NCI-H128 (cell line): ENCODE measurements at regions not wholly inside any gene's neighbourhood (a gene's known extent, or its start where the extent isn't known, plus 50 kb on each side); places are given as distances from the start of the nearest gene placed in this dataset.

ENCODE experiments used
- DNase-seq: peaks from one replicate; lab custom pipeline; 2025; ENCODE audit not compliant: unreplicated experiment; lab: John Stamatoyannopoulos, UW

DNA sequence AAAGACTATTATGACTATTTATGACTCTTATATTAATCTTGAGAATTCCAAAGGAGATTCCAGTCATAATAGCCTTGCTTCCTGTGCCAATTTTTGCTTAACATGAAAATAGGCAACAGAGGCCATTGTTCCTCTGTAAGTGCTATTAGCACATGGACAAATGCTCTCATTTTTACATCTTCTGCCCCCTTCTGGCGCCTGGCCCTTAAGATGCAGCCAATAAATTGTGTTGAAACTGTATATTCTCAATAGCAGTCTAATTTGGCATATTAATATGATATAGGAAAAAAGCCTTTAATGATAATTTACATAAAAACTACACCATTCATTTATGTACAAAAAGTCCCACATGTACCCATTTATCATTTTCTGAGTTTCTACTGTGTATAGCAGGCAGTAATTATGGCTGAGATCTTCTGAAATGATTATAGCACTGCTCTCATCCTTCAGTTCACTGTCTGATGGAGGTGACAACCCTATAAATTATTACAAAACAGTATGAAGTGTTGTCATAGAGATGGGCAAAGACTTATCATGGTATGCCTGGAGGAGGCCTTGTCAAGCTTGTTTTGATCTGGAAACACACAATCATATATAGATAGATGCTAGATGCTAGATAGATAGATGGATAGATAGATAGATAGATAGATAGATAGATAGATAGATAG, 613.3 kb downstream of the TSN start:
- no peak for DNase-seq

DNA sequence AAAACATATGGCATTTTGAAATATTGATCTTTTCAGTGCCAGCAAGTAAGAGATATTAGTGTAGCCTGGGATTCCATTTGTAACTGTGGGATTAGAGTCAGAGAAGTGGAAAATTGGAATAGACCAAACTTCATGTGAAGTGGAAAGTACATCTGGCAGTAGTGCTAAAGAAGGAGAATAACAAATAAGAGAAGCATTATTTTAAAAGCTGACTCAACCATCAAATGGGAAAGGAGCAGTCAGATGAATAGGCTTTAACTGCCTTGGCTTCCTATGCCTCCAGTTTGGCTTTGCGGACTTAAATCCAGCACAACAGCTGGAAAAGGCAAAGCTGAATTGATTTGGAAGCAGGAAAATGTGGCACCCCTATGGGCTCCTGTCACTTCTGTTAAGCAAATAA, 623.1 kb downstream of the TSN start:
- no peak for DNase-seq

DNA sequence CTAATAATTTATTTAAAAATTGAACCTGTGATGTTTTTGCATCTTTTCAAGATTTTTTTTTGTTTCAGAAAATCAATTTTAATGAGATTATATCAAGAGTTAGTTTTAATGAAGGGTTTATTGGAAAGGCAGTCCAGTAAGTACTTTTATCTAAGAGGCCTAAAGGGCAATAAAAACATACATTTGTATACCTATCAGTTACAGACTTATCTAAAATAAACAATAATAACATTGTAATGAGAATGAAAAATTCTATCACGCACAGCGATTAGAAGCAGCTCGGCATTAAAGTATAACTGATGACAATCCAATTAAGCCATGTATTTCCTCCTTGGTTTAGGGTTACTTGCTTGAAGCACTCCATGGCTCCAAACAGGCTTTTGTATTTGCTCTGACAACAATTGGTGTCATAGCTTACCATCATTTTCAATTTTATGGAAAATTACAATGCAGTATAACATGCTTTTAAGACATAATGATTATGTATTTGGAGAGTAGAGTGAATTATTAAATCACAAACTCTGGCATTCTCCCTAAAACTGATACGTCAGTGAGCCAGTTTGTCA, 629.4 kb downstream of the TSN start:
- no peak for DNase-seq

DNA sequence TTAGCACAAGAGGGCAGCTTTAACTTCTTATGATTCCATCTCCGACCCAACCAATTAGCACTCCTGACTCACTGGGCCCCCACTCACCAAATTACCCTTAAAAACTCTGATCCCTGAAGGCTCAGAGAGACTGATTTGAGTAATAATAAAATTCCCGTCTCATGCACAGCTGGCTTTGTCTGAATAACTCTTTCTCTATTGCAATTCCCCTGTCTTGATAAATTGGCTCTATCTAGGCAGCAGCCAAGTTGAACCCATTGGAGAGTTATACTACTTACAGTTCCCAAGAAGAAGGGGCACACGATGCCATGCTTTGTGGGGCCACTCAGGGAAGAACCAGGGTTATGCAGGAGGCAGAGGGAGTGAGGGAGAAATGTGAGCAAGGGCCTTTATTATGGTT, 632.8 kb downstream of the TSN start:
- no peak for DNase-seq

DNA sequence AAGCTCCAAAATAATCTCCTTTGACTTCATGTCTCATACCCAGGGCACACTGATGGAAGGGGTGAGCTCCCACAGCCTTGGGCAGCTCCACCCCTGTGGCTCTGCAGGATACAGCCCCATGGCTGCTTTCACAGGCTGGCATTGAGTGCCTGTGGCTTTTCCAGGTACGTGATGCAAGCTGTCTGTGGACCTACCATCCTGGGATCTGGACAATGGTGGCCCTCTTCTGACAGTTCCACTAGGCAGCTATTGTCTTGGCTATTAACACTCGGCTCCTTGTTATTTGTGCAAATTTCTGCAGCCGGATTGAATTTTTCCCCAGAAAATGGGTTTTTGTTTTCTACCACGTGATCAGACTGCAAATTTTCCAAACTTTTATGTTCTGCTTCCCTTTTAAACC, 634.2 kb downstream of the TSN start:
- no peak for DNase-seq

DNA sequence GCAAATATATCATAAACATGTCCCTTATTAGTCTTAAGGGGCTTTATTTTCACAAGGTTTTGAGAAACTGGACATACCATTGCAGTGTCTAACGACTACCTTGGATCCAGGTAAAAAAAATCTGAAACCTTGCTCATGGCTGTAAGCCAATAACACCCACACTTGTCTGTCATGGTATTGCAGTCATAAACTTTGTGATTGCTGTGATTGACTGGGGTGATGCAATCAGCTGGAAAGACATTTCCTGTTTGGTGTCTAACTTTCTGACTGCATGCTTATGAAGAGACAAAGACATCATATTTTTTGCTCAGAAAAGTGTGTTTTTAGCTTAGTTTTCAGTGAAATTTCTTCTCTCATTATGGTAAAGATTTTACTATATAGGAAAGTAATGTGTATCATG, 635.0 kb downstream of the TSN start:
- no peak for DNase-seq

DNA sequence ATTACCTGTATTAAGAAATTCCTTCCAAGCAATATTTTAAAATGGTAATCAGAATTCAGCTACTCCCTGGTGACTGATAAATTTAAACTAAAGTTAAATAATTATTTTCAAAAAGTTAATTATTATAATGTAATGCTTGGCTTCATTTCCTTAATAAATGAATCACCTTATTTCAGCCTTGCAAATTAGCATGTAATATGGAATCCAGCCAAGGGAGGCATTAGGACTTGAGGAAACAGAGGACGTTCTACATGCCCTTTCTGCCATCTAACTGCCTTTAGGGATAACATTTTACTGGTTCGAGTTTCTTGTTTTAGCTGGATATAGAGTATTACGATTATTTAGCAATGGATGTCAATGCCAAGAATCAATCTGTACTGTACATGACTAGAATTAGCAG, 636.3 kb downstream of the TSN start:
- no peak for DNase-seq

DNA sequence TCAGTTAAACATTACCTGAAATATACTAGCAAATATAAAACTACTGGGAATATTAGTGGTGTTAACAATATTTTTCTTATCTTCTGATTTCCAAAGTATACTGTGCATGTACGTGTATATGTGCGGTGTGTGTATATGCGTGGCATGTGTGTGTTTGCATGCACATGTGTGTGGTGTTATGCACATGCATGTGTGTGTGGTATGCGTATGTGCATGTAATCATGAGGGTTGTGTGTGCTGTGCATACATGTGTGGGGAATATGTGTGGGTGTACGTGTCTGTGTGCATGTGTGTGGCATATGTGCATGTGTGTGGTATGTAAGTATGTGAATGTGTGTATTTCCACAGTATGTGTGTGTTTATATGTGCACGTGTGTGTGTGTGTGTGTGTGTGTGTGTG, 640.2 kb downstream of the TSN start:
- DNase-seq, result no peak

DNA sequence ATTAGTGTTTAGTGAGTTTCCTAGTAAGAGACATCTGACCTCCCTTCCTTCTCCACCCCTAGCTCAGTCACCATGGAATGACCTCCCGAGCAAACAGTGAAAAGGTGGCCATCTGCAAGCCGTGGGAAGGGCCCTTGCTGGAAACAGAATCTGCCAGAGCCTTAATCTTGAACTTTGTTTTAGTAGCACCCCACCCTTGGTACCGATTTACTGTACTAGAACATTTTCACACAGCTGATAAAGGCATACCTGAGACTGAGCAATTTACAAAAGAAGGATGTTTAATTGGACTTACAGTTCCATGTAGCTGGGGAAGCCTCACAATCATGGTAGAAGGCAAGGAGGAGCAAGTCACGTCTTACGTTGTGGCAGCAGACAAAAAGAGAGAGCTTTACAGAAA, 655.8 kb downstream of the TSN start:
- DNase-seq, result no peak

DNA sequence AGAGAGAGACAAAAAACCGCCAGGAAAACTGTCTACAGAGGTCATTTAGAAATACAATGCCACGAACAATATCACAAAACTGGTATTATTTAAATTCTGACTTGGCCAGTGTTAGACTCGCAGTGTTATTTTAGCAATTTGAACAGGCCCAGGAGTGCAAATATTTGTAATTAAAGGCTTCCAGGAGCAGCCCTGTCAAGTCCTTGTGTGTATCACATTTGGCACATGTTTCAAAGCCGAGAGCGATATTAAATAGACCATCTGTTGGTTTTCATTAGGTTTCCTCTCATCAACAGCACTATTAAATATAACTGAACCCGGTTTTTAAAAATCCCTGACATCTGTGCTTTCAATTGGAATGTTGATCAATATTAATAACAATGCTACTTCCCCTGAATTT, 656.9 kb downstream of the TSN start:
- no peak for DNase-seq

DNA sequence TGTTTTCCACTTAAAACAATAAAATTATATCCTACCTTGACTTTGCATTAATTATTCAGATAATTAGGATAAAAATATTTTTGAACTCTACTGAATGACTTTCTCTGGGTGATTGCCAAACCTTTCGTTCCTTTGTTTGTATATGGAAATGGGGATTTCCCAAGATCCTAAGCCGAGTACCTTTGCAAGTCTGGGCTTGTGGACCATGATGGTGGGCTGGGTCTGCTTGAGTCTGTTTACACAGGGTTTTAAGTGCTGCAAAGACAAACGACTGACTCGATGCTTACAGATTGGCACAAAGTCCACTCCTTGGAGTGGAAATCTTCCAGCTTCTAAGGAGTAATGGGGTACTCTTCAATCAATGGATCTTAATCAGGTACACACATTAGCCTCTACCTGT, 659.5 kb downstream of the TSN start:
- no peak for DNase-seq

DNA sequence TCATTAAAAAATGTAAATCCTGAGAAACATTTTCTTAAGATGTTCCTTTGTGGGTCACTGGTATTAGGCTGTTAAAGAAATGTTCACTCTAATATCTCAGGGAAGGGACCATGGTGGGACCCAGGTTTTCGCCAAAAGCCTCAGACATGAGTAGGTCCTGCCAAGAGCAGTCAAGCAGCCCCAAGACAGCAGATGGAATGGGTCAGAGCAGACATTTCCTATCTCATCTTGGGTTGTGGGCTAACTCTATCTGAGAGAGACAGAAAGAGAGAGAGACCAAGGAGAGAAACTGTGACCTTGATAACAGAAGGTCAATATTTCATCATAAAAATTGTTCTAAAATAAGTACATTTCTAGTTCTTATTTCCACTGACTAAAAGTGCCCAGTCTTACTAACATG, 661.7 kb downstream of the TSN start:
- DNase-seq, result no peak

DNA sequence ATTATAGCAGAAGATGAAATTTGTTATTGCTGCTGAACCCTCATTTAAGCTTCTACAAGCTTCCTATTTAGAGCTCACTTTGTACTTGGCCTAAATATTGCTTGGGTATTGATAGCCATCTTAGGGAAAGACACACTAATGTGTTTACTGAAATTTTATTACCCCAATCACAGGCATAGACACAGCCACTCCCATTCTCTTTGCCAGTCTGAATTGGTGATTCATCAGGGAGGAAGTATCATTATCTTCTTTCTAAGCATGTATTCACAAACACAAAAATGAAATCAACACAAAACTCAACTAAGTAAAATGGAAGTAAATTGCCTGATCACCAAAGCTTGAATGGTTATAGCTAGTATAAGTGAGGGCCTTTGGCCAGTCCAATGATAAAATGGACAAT, 666.3 kb downstream of the TSN start:
- DNase-seq, result no peak

DNA sequence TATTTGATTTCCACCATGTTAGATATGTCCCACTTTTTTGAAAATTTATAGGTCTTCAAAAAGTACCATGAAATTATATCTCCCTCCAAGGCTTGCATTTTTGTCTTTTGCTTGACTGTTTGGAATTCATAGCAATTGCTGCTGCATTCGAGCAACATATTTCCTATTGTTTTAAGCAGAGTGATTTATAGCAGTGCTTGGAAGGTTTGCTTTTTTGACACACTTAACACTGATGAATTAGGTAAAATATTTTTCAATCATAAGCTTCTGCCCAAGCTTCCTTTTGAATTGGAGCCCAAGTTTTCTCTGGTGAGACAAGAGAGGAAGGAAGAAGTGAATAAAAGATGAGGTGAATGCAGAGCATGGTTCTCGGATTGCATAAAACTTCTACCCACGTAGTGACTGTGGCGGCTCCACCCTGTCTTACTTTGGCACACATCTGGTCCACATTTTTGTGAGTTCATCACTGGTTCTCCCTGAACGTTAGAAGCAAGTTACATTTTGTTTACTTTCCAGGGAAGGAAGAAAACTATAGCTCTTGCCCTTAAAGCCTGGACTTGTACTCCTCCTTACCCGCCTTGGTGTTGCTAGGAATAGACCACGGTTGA, 667.0 kb downstream of the TSN start:
- no peak for DNase-seq

DNA sequence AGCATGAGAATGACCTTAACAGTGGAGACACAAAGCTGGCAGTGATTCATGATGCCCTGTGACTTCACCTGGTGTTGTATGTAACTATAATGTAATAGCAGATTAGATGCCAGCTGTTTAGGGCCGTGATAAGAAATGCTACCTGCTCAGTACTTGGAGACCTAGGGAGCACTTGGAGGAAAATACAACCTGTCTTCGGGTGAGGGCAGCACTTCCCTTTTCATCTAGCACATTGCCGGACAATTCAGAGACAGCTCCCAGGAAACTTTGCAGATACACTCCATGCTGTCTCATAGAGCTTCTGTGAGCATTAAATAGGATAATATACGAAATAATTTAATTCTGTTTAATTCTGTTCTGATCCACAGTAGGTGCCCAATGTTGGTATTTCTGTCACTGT, 668.5 kb downstream of the TSN start:
- DNase-seq, result no peak

DNA sequence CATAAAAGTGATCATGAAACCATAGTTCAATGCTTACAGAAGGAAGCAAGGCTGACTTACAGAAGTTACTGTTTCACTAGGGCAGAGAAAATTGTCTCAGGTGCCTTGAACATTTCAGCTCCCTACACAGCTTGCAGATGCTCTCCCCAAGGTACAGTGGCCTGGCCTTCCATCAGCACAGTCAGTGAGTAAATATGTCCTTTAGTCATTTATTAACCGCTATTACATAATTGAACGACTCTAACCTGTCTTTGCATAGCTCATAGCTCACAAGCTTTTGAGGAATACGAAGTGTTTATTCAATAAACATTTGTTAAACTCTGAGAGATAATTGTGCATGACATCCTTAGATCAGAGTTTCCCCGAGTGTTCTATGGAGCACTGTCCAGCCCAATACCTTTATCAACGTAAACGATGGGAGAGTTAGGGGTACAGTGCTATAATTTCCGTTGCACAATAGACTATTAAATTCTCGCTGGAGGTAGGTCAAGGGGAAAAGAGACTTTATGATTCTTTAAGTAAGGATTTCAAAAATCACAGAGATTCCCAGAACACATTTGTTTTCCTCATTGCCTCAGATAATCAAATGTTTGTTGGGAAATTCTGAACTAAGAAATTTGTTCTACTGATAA, 677.8 kb downstream of the TSN start:
- no peak for DNase-seq

DNA sequence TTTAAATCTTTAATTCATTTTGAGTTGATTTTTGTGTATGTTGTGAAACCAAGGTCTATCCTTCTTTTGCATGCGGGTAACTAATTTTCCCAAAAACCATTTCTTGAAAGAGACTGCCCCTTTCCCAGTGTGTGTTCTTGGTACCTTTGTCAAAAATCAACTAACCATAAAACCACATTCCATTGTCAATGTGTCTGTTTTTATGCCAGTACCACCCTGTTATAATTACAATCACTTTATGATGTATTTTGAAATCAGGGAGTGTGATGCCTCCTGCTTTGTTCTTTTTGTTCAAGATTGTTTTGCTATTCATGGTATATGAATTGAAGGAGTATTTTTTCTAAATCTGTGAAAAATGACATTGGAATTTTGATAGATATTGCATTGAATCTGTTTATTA, 689.6 kb downstream of the TSN start:
- no peak for DNase-seq

DNA sequence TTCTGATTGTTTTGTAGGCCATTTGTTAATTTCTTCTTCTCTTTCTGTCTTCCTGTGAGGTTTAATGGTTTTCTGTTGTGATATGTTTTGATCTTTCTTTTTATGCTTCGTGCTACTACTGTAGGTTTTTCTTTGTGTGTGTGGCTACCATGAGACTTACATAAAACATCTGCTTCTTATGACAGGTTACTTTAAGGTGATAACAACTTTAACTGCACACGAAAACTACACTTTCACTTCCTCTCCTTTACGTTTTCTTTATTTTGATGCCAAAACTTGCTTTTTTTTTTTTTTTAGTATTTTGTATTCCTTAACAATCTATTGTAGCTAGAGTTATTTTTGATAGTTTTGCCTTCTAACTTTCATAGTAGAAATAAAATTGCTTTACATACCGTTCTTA, 691.3 kb downstream of the TSN start:
- DNase-seq, result no peak

DNA sequence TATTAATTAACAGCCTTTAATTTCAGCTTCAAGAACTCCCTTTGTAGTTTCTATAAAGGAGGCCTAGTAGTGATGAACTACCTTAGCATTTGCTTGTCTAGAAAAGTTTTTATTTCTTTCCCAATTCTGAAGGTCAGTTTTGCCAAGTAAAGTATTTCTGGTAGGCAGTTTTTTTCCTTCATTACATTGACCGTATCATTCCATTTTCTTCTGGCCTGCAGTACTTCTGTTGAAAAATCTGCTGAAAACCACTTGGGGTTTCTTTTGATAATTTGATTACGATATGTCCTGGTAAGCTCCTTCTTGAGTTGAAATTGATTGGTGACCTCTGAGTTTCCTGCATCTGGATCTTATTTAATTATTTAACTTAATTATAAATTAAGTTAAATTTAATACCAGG, 691.8 kb downstream of the TSN start:
- DNase-seq, result no peak

DNA sequence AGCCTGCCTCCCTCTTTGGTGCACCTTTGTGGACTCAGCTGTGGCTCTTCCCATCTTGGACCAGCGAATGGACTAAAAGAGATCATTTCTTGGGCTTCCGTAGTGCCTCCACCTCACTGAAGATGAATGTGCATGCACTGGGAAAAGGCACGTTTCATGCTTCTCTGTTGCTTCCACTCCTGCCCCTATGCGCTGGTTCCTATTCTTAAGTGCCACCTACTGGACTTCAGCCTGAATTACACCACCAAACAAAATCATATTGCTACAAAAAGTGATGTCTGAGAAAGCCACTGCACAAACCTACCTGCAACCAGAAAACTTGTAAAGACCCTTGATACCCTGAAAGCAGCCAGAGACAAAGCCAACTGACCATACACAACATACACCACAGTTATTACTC, 695.6 kb downstream of the TSN start:
- no peak for DNase-seq

DNA sequence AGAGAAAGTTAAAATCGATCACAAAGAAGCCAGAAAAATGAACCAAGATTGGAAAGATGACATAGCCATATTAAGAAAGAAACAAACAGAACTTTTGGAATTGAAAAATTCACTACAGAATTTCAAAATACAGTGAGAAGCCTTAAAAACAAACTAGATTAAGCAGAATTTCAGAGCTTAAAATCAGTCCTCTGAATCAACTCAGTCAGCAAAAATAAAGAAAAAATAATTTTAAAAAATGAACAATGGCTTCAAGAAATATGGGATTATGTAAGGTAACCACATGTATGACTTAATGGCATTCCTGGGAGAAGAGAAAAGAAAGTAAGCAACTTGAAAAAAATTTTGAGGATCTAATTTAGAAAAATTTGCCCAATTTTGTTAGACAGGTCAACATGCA, 696.2 kb downstream of the TSN start:
- DNase-seq, result no peak

DNA sequence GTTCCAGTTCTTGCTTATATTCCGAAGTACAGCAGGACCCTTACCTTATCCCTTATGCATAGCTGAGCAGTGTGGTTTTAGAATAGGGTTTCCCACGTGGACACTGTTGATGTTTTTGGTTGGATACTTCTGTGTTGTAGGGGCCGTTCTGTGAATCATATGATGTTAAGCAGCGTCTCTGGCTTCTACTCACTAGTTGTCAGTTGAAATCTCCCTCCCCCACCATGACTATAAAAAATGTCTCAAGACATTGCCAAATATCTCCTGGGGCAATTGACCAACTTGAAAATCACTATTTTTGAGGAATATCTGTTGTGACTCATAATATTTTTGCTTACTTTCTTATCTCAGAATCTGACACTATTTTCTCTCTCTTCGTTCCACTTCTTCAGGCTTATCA, 713.7 kb downstream of the TSN start:
- DNase-seq, result no peak

DNA sequence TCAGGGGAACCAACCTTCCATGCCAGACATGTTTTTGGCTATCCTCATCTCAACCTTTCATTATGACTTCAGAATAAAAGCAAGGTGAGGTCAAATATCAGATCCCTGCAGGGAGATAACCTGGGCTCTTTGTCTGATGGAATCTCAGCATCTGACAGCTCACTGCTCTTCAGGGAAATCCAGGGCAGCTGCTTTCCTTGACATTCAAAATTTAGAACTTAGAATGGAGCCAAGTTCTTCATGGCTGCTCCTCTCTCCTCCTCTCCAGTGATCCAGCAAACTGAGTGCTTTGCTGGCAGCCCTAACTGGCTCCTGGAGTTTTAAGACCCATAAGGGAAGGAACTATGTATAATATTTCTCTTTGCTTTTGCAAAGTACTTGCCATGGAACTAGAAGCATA, 716.3 kb downstream of the TSN start:
- no peak for DNase-seq
